GM12878 (cell line): ENCODE measurements at regions not wholly inside any gene's neighbourhood (a gene's known extent, or its start where the extent isn't known, plus 50 kb on each side); places are given as distances from the start of the nearest gene placed in this dataset.

Source experiments
- ATAC-seq: fragments of 200-7000 bp; cut with Tn5 transposase; 3 replicates; pipeline ENCODE4 v1.9.1; 2020; ENCODE audit warnings: mild to moderate bottlenecking, moderate library complexity
- BruUV-seq: library from RNA; stranded (reverse); fragments of 400-500 nt; replicated peaks from 2 replicates; lab custom pipeline; 2021; lab: Mats Ljungman, UMichigan
- CTCF ChIA-PET: fragments of 300-600 bp; sonication (Branson Sonifier 250); formaldehyde crosslinking; extraction: SDS; loops from one replicate; lab custom pipeline; 2021; ENCODE audit warnings: inconsistent platforms; lab: Yijun Ruan, JAX
- POLR2A ChIA-PET: fragments of 350-600 bp; formaldehyde crosslinking; extraction: SDS; loops from one replicate; lab custom pipeline; 2021; ENCODE audit warnings: inconsistent platforms; lab: Charles Lee
- RAD21 ChIA-PET: fragments of 300-600 bp; sonication (Branson Sonifier 250); formaldehyde crosslinking; loops from one replicate; lab custom pipeline; 2023; ENCODE audit warnings: antibody characterized with exemption; ENCODE audit not compliant: unreplicated experiment; lab: Charles Lee
- SMC1A ChIA-PET: fragments of 300-600 bp; sonication (Branson Sonifier 250); formaldehyde crosslinking; loops from one replicate; lab custom pipeline; 2023; ENCODE audit not compliant: unreplicated experiment, uncharacterized antibody; lab: Charles Lee
- DNase-seq: peaks from one replicate; pipeline ENCODE4 v3.0.0-alpha.2; 2011; ENCODE audit warnings: low read depth, low spot score
- FAIRE-seq: peaks from 3 replicates; lab custom pipeline; 2011; peaks lifted over from hg19 to GRCh38; lab: Jason Lieb, UNC
- H2AFZ ChIP-seq: 2 replicates; pipeline ENCODE4 v1.6.0; 2011; ENCODE audit warnings: low read depth, low read length, control low read depth; ENCODE audit not compliant: control insufficient read depth
- H3K27ac ChIP-seq: 2 replicates; pipeline ENCODE4 v1.5.1; 2011; ENCODE audit warnings: control low read depth; ENCODE audit not compliant: control insufficient read depth, insufficient read depth
- H3K27me3 ChIP-seq, 2 experiments: replicated peaks in 1 of 2; 2 replicates each; pipeline versions ENCODE4 v1.6.0 to v1.6.1; 2011; ENCODE audit warnings: low read length in 1 of 2; ENCODE audit not compliant: control insufficient read depth in 2 of 2, insufficient read depth in 2 of 2
- H3K36me3 ChIP-seq, 2 experiments: 2 replicates each; pipeline ENCODE4 v1.5.1; 2011; ENCODE audit warnings: low read length in 1 of 2; ENCODE audit not compliant: control insufficient read depth in 2 of 2, insufficient read depth in 2 of 2
- H3K4me1 ChIP-seq: 2 replicates; pipeline ENCODE4 v1.6.1; 2011; ENCODE audit warnings: mild to moderate bottlenecking, low read length, moderate library complexity, mixed read lengths; ENCODE audit not compliant: control insufficient read depth, insufficient read depth
- H3K4me2 ChIP-seq: 2 replicates; pipeline ENCODE4 v1.6.0; 2011; ENCODE audit warnings: control low read depth; ENCODE audit not compliant: control insufficient read depth, insufficient read depth
- H3K4me3 ChIP-seq: fragments of 200-600 bp; sonication (generic); 2 replicates; pipeline ENCODE4 v1.5.1; 2016
- H3K79me2 ChIP-seq: 2 replicates; pipeline ENCODE4 v1.6.0; 2011; ENCODE audit warnings: low read length; ENCODE audit not compliant: control insufficient read depth, insufficient read depth
- H3K9ac ChIP-seq: 2 replicates; pipeline ENCODE4 v1.8.0; 2011; ENCODE audit warnings: low read length, control low read depth, mixed read lengths; ENCODE audit not compliant: control insufficient read depth, insufficient read depth
- H3K9me3 ChIP-seq: replicated peaks from 3 replicates; pipeline ENCODE4 v1.5.1; 2011; ENCODE audit warnings: mild to moderate bottlenecking, low read length; ENCODE audit not compliant: control insufficient read depth, insufficient read depth
- H4K20me1 ChIP-seq: 2 replicates; pipeline ENCODE4 v1.6.0; 2011; ENCODE audit not compliant: control insufficient read depth, insufficient read depth
- CEBPB ChIP-seq, 2 experiments: fragments of 150-350 bp in 1 of 2; IDR thresholded peaks; 2 replicates each; pipeline ENCODE4 v1.6.1; 2012 to 2014; ENCODE audit warnings: low read depth in 2 of 2, low read length in 2 of 2, borderline replicate concordance in 1 of 2, inconsistent platforms in 1 of 2
- CHD1 ChIP-seq: IDR thresholded peaks from 2 replicates; pipeline ENCODE4 v1.6.1; 2012; ENCODE audit warnings: low read depth, low read length, improper control_type of control experiment
- DPF2 ChIP-seq: fragments of 450-650 bp; IDR thresholded peaks from 2 replicates; pipeline ENCODE4 v1.6.1; 2017; ENCODE audit warnings: mild to moderate bottlenecking
- ZNF274 ChIP-seq: IDR thresholded peaks from one replicate; pipeline ENCODE4 v1.8.0; 2011; ENCODE audit not compliant: insufficient read length, insufficient read depth
- ZNF384 ChIP-seq: IDR thresholded peaks from 2 replicates; pipeline ENCODE4 v1.6.1; 2012; ENCODE audit warnings: low read depth, mild to moderate bottlenecking, low read length, improper control_type of control experiment, borderline replicate concordance
- WGBS: methylation state at CpG from one replicate; pipeline ENCODE4 v1.1.6; 2016; ENCODE audit warnings: low lambda C conversion rate; ENCODE audit not compliant: insufficient replicate concordance, insufficient coverage; ENCODE audit errors: missing lambda C conversion rate; 5-methylcytosine and 5-hydroxymethylcytosine counted together
- in situ Hi-C: fragments of 300-500 bp; cut with MboI; formaldehyde crosslinking; loops from 9 replicates; pipeline ENCODE4 v1.14.3; 2018; ENCODE audit warnings: mixed read lengths
- intact Hi-C: fragments of 100-400 bp; cut with micrococcal nuclease; formaldehyde crosslinking; loops from one replicate; pipeline ENCODE4 v1.14.2; 2022; ENCODE audit not compliant: unreplicated experiment
- TF ChIP-seq, protein P1 (sequence below): fragments of 450-650 bp; IDR thresholded peaks from 2 replicates; pipeline ENCODE4 v1.6.1; 2017; ENCODE audit warnings: low read depth, mild to moderate bottlenecking, moderate library complexity
- TF ChIP-seq, protein P2 (sequence below): fragments of 450-650 bp; IDR thresholded peaks from 2 replicates; pipeline ENCODE4 v1.6.1; 2017; ENCODE audit warnings: mild to moderate bottlenecking
- TF ChIP-seq, protein P3 (sequence below): fragments of 450-650 bp; IDR thresholded peaks from 2 replicates; pipeline ENCODE4 v1.6.1; 2016; ENCODE audit warnings: mild to moderate bottlenecking
- TF ChIP-seq, protein P4 (sequence below): fragments of 450-650 bp; formaldehyde crosslinking; IDR thresholded peaks from 2 replicates; pipeline ENCODE4 v1.4.0; 2020; ENCODE audit warnings: mild to moderate bottlenecking, moderate library complexity

DNA sequence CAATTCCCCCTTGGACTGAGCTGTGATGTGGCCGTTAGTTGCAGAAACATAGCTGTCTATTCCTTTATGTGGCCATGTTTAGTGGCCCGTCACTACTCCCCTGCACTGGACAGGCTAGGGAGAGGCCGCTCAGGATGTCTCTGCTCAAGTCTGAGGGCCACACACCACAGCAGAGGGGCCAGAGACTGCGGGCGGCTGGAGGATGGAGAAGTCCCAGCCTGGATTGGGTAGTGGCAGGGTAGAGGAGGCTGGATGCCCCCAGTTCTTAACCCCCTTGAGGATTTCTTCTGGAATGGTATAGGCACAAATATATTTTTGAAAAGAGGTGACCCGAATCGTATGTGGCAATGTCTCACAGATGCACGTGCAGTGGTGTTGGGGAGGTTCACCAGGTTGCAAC, 116.4 kb upstream of the B3GAT1 start:
- H3K4me2 ChIP-seq: no peak overlapping the region
- 22% methylated on average over 8 of the region's 8 CpGs for WGBS
- no peaks in the 10 kb centered on the region; the same call in 1 of the 2 replicates for H4K20me1 ChIP-seq
- no peak overlapping the region for H3K9ac ChIP-seq
- SMC1A ChIA-PET: no interaction called here
- TF ChIP-seq ZNF274 (no peak), CHD1 (no peak), ZNF384 (no peak), CEBPB (IDR thresholded peaks at IDR 0.05; ENCODE audit: borderline replicate concordance in 1 of 2, low read depth in 2 of 2, low read length in 2 of 2) (no peak), DPF2 (no peak)
- TF ChIP-seq, protein P1, sequence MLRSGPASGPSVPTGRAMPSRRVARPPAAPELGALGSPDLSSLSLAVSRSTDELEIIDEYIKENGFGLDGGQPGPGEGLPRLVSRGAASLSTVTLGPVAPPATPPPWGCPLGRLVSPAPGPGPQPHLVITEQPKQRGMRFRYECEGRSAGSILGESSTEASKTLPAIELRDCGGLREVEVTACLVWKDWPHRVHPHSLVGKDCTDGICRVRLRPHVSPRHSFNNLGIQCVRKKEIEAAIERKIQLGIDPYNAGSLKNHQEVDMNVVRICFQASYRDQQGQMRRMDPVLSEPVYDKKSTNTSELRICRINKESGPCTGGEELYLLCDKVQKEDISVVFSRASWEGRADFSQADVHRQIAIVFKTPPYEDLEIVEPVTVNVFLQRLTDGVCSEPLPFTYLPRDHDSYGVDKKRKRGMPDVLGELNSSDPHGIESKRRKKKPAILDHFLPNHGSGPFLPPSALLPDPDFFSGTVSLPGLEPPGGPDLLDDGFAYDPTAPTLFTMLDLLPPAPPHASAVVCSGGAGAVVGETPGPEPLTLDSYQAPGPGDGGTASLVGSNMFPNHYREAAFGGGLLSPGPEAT: no peak
- TF ChIP-seq, protein P2, sequence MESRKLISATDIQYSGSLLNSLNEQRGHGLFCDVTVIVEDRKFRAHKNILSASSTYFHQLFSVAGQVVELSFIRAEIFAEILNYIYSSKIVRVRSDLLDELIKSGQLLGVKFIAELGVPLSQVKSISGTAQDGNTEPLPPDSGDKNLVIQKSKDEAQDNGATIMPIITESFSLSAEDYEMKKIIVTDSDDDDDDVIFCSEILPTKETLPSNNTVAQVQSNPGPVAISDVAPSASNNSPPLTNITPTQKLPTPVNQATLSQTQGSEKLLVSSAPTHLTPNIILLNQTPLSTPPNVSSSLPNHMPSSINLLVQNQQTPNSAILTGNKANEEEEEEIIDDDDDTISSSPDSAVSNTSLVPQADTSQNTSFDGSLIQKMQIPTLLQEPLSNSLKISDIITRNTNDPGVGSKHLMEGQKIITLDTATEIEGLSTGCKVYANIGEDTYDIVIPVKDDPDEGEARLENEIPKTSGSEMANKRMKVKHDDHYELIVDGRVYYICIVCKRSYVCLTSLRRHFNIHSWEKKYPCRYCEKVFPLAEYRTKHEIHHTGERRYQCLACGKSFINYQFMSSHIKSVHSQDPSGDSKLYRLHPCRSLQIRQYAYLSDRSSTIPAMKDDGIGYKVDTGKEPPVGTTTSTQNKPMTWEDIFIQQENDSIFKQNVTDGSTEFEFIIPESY: no peak
- TF ChIP-seq, protein P3, sequence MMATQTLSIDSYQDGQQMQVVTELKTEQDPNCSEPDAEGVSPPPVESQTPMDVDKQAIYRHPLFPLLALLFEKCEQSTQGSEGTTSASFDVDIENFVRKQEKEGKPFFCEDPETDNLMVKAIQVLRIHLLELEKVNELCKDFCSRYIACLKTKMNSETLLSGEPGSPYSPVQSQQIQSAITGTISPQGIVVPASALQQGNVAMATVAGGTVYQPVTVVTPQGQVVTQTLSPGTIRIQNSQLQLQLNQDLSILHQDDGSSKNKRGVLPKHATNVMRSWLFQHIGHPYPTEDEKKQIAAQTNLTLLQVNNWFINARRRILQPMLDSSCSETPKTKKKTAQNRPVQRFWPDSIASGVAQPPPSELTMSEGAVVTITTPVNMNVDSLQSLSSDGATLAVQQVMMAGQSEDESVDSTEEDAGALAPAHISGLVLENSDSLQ: no peak
- TF ChIP-seq, protein P4, sequence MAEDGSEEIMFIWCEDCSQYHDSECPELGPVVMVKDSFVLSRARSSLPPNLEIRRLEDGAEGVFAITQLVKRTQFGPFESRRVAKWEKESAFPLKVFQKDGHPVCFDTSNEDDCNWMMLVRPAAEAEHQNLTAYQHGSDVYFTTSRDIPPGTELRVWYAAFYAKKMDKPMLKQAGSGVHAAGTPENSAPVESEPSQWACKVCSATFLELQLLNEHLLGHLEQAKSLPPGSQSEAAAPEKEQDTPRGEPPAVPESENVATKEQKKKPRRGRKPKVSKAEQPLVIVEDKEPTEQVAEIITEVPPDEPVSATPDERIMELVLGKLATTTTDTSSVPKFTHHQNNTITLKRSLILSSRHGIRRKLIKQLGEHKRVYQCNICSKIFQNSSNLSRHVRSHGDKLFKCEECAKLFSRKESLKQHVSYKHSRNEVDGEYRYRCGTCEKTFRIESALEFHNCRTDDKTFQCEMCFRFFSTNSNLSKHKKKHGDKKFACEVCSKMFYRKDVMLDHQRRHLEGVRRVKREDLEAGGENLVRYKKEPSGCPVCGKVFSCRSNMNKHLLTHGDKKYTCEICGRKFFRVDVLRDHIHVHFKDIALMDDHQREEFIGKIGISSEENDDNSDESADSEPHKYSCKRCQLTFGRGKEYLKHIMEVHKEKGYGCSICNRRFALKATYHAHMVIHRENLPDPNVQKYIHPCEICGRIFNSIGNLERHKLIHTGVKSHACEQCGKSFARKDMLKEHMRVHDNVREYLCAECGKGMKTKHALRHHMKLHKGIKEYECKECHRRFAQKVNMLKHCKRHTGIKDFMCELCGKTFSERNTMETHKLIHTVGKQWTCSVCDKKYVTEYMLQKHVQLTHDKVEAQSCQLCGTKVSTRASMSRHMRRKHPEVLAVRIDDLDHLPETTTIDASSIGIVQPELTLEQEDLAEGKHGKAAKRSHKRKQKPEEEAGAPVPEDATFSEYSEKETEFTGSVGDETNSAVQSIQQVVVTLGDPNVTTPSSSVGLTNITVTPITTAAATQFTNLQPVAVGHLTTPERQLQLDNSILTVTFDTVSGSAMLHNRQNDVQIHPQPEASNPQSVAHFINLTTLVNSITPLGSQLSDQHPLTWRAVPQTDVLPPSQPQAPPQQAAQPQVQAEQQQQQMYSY (CRISPR knock-in tag): no peak
- TF ChIP-seq, all 136 proteins: peak for 0
- H3K36me3 ChIP-seq: no peaks in the 10 kb centered on the region
- no peaks in the 10 kb centered on the region for H3K9me3 ChIP-seq
- no peak overlapping the region for H3K4me3 ChIP-seq
- H3K27ac ChIP-seq: no peak overlapping the region
- no peak for DNase-seq
- BruUV-seq: no TSS peak
- H3K79me2 ChIP-seq: no peaks in the 10 kb centered on the region
- H3K27me3 ChIP-seq: no peaks in the 10 kb centered on the region; a peak in 1 of 4 replicates
- RAD21 ChIA-PET: no interaction called here
- CTCF ChIA-PET: no interaction called here
- ATAC-seq: no peak
- intact Hi-C loops: no loop called here
- in situ Hi-C loops: no loop called here
- POLR2A ChIA-PET: no interaction called here
- H3K4me1 ChIP-seq: no peaks in the 10 kb centered on the region
- H2AFZ ChIP-seq: no peak overlapping the region
- FAIRE-seq: no peak
